ENCODE measurements at regions not wholly inside any gene's neighbourhood (a gene's known extent, or its start where the extent isn't known, plus 50 kb on each side); places are given as distances from the start of the nearest gene placed in this dataset.

GRCh38 chr6:95521181-95521580, 56.2 kb upstream of the MANEA start:
- Mint-ChIP-seq H3K4me1 (no peaks in the 10 kb centered on the region), H3K27me3 (no peaks in the 10 kb centered on the region), H3K27ac (no peak overlapping the region), H3K36me3 (no peaks in the 10 kb centered on the region), H3K4me3 (no peak overlapping the region), H3K9me3 (ENCODE audit: low read depth) (no peaks in the 10 kb centered on the region)
- DNase-seq (no peak), ATAC-seq (no peak)
- CTCF ChIA-PET: no interaction called here
